ENCODE measurements at regions not wholly inside any gene's neighbourhood (a gene's known extent, or its start where the extent isn't known, plus 50 kb on each side); places are given as distances from the start of the nearest gene placed in this dataset.

GRCh38 chr4:162268911-162269310 lies 105.1 kb upstream of the FSTL5 start:
- TF ChIP-seq CTCF (IDR thresholded peaks at IDR 0.05) (no peak), POLR2A (IDR thresholded peaks at IDR 0.05) (no peak)

Measured in uterus (tissue), 2 donors.